IPS DF 4.7 (cell line): ENCODE measurements at regions not wholly inside any gene's neighbourhood (a gene's known extent, or its start where the extent isn't known, plus 50 kb on each side); places are given as distances from the start of the nearest gene placed in this dataset.

Source experiments
- DNase-seq: peaks from one replicate; pipeline ENCODE4 v3.0.0-alpha.2; 2013; ENCODE audit warnings: low spot score; ENCODE audit errors: extremely low read depth

DNA sequence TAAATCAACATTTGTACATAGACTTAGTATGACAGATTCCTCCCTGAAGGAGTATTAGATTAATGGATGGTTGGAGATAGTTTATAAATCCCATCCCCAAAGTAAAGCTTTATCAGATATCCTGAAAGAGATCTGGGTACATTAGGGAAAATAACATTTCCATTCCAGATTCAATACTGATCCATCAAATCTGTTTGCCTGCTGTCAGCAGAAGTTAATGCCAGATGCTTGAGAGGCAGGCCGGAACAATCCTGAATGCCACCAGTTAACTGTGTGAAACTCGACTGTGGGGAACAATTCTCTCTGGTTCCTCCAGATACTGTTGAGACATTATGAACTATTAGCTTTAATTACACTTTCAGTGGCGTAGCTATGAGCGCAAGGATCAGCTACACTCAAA, 1166.8 kb downstream of the MAT2B start:
- DNase-seq: no peak

DNA sequence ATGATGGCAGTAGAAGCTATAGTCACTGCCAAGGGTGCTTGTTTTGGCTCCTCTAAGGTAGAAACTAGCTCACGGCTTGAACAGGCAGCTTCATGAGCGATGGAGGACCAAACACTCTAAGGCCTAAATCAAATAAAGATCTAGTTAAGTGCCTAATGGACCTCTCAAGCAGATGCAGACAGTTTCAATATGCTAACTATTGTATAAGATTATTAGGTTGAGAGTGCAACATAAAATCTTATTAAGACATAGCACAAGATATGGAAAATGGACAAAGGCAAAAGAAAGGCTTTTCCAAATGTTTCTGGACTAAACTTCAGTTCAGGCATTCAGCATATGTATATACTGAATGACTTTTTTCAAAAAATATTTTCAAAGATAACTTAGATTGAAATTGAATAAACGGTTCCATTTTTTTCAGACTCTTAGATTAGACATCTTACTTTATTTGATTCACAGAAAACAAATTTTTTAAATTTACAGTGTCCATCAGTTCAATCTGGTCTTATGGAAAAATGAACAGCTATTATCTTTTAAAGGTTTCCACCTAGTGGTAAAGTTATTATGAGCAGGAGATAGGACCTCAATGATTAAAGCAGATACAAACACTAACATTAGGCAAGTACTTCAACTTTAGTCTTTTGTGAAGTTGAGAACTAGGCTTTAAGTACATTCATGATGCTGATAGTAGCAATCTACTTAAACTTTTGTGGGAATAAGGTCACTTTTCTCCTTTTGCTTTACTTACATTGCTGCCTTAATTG, 1167.7 kb downstream of the MAT2B start:
- no peak for DNase-seq

DNA sequence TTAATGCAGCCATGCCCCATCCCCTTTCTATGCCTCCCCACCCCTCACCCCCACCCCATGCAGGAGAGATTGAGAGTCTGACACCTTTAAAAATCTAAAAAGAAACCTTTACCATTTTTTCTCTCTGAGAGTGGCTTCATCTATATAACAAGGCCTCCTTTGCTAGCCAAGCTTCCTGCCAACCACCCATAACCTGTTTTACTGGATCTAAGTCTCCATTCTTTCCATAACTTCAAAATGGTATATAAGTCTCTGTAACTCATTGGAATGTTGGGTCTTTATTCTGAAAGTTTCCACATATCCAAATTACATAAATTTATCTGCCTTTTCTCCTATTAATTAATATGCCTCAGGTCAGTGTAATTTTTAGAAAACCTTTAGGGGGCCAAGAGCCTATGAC, 1174.0 kb downstream of the MAT2B start:
- no peak for DNase-seq

DNA sequence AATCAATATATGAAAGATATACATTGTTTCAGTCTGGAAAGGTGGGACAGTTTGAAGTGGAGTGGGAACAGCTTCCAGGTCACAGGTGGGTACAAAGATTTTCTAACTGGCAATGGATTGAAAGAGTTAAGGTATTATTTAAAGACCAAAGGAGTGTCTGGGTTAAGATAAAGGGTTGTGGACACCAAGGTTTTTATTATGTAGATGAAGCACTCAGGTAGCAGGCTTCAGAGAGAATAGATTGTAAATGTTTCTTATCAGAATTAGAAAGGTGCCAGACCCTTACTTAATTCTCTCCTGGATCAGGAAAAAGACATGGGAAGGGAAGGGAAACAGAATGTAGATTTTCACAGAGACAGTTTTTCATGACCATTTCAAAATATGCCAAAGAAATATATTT, 1174.8 kb downstream of the MAT2B start:
- DNase-seq: no peak

DNA sequence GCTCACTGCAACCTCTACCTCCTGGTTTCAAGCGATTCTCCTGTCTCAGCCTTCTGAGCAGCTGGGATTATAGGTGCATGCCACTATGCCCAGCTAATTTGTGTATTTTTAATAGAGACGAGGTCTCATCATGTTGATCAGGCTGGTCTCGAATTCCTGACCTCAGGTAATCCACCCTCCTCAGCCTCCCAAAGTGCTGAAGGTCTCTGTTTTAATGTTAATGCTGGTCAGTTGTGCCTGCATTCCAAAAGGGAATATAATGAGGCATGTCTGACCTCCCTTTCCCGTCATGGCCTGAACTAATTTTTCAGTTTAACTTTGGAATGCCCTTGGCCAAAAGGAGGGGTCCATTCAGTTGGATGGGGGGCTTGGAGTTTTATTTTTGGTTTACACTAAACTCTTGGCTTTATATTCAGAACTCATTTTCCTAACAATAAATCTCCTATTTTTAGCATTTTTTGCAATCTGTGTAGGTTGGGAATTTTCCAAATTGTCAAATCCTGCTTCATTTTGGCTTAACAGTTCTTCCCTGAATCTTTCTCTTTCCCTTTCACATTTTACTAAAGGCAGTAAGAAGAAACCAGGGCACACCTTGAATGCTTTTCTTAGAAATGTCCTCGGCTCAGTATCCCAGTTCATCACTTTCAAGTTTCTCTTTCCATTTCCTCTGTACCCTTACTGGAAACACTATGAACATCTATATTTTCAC, 1175.5 kb downstream of the MAT2B start:
- DNase-seq: no peak

DNA sequence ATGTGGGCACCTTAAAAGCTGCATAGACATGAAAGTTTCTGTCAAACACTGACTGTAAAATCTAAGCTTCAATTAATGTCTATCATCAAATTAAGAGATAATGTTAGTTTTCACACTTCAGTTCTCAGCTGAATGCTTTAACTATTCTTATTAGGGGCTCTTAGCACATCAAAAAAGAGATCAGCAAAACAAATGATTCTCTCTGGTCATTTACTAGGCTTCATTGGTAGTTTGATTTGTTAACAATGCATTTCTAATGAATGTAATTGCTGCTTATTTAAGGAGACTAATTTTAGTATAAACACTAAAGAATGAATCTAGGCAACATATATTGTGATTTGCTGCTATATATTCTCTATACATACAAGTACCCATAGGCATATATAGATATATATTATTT, 1182.0 kb downstream of the MAT2B start:
- no peak for DNase-seq

DNA sequence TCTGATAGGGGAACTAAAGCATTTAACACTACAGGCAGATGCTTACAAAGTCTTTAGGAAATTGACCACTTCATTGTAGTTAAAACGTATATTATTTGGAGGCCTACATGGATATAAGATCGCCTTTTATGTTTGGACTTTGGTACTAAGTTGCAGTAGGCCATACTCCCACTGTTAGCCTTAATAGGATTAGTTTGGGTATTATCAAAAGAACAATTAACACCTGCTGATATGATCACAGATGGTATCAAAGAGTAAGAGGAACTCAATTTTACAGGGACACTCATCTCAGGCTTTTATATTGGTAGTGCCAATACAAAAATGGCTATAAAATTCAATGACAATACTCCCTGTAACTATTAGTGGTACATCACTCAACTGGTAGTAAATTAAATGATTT, 1183.0 kb downstream of the MAT2B start:
- no peak for DNase-seq

DNA sequence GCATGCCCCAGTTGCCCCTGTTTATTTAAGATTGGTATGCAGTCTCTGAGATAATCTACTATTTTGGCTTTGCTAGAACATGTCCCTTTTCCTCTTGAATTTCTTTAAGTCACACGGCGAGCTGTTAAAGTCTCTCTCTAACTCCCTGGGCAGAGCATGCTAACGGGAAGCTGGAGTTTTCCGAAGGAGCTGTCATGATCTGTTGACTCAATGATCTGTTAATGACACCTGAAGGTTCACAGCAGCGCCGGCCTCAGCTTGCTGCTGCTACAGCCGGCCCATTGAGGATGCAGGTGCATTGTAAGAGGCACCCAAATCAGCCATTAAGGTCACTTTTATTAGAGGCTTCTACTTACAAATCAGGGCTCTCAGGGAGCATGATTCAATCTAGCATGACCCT, 1203.4 kb downstream of the MAT2B start:
- DNase-seq: no peak

DNA sequence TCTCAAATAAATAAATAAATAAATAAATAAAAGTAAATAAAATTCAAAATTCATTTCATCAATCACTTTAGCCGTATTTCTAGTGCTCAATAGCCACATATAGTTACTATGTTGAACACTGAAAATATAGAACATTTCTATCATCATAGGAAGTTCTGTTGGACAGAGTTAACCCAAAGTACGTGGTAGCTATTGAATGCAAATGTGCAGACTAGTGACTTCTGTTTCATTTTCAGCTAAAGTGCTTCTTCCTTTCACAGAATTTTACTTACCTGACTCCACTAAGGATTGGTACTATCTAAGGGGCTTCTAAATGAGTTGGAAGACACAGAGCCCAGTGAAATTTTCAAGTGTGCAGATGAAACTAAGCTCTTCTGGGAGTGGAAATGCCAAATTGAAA, 1208.3 kb downstream of the MAT2B start:
- DNase-seq: no peak

DNA sequence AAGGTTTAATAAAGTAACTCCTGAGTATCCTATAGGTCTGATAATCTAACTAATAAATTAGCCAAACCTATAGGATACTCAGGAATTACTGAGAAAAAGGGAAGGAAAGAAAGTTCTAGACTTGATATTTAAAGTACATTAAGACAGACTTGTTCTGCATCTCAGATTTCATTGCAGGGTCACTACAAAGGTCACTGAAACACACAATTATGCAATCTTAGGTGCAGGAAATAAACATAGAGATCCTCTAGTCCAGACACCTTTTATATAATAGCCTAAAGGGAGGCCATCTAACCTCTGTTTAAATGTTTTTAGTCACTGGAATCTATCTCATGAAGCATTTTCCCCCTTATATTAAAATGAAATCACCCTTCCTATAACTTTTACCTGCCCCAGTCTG, 1215.7 kb downstream of the MAT2B start:
- no peak for DNase-seq

DNA sequence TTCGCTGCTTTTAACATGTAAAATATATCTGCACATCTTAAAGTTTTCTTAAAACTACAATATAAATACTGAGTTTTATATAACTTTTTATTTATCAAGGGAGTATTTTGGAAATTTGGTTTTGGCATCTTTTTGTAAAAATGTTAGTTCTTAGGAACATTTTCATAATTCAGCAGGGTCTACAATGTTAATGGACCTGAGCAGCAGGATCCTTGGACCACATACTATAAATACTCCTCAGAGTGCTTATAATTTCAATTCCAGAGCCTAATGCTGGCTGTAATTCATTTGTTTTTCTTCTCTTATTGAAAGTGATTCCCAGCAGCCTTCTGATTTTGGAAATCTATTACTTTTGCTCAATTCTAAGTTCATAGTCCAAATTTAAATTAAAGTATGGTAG, 1216.2 kb downstream of the MAT2B start:
- no peak for DNase-seq

DNA sequence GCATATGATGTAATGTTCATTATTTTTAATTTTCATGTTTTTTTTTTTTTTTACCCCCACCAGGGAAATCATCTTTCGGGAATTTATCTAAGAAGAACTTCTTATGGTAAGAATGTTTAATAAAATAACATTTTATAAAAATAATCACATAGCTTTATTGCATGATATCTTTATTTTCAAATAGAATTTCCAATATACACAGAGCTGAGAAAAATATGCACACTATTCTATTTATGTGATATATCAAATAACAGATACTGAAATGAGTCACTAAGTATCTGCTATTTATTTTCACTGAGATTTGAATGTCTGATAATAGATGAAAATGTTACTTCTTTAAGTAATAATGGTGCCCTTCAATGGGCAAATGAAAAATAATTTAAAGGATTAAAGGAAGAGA, 1217.3 kb downstream of the MAT2B start:
- DNase-seq: no peak

DNA sequence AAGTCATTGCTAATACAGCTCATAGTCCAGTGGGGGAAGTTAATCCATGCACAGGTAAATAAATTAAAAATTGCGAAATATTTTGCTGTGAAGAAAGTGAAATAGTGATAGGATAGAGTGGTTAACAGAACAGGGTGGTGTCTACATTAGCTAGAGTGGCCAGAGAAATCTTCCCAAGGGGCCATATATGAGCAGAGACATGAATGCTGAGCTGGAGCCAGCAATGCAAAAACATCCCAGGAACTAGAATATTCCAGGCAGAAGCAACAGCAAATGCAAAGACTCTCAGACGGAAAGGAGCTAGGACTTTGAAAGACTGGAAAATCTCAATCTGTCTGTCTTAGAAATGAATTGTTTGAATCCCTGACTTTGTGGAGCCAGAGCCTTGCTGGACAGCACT, 1221.6 kb downstream of the MAT2B start:
- DNase-seq: no peak

DNA sequence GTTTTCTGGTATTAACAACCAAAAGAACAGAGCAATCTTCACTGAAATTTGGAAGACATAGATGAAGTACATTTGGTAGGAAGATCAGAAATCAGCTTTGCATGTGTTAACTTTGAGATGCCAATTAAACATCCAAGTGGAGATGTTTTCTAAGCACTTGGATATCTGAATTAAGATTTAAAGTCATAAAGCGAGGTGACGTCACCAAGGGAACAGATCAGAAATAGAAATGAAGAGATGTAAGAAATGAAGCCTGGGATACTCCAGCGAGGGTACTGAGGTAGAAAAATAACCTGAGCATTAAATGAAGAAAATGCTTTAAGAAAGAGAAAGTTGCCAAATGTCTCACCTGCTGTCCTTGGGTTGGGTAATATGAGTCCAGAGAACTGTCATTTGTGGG, 1223.3 kb downstream of the MAT2B start:
- no peak for DNase-seq

DNA sequence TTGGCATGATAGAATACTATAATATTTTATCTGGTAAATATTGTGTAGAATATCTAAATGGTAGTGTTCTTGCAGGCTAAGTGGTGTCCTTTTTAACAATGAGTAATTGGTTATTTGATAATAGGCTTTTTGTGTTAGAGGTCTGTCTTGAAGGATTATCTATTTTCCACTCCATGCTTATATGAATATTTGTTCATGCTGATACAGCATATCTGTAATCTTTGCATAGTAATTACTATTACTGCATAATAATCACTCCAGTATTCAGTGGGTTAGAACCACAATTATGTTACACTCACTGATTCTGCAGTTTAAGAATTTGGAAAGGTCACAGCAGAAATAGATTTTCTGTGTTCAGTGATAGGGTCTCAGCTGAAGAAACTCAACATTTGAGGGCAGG, 1229.9 kb downstream of the MAT2B start:
- DNase-seq: no peak

DNA sequence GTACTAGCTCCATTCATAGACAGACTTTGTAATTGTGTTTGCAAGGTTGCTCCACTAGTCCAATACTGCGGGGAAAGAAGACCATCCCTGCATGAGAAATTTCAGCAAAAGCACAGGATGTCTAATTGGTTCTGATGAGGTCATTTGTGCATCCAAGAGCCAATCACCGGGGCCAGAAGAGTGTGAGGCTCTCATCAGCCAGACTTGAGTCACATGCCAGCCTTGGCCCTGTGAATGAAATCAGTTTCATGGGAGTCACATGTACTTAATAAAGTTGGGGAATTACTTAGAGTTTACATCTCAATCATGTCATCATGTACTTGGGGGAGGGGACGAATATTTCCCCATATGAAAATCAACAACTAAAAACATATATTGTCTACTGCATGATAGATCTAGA, 1236.0 kb downstream of the MAT2B start:
- DNase-seq: no peak

DNA sequence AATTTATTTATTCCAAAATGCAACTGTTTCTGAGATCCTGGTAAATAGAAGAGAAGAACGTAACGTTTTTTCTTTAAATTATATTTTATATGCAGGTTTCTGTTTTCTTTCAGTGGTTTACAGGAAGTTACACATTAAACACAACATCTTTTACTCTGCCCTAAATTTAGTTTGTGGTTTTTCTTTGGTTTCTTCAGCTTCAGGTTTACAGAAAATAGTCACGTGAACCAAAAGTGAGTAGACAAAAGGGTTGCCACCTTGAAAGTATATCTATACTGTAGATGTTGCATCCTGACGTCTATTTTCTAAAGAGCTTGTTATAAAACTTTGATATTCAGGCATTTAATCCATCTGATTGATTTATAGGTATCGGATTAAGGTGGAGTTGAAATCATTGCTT, 1236.6 kb downstream of the MAT2B start:
- no peak for DNase-seq

DNA sequence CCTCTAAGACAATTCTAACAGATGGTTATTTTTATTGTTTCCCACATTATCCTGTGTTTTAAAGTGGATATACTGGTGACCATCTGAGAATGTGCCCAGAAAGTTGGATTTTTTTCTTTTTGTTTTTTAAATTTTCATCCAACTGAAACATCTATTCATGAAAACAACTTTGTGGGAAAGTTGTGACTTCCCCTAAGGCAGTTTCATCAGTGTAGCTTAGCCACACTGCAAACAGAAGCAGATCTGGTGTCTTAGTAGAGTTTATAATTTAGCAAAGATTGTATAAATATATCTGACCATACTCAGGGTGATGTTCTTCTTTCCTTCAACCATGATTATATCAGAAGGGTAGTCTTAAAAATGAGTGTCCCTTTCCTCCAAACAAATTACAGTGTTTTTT, 1241.3 kb downstream of the MAT2B start:
- no peak for DNase-seq

DNA sequence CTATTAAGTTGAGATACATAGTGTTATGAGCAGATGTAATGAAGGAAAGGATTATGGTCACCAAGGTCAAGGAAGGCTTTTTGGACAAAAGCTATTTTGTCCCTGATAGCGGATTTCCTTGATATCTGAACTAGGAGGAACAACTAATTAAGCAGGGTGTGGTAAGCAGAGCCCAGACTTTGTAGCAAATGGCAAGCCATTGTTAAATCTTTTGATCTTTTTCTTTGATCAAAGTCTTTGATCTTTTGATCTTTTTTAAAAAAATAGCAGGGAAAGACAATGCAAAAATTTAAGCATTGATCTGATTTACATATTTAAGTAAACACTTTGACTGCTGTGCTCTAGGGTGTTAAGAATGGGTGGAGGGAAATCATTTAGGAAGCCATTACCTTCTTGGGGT, 1242.0 kb downstream of the MAT2B start:
- no peak for DNase-seq

DNA sequence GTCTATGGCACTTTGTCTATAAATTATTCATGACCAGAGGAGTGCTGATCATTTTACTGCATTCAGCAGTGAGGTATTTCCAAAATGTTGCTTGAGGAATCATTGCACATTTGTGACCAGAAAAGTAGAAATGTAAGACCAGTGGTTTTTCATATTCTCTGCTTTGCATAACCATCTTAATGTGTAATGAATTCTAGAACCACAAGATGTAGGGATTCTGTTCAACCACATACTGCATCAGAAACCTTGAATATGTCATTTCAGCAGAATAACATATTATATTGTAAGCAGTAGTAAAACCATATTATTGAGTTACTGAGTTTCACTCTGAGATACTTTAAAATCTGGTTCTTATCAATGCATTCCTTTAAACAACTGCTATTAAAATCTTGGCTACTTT, 1243.4 kb downstream of the MAT2B start:
- no peak for DNase-seq

DNA sequence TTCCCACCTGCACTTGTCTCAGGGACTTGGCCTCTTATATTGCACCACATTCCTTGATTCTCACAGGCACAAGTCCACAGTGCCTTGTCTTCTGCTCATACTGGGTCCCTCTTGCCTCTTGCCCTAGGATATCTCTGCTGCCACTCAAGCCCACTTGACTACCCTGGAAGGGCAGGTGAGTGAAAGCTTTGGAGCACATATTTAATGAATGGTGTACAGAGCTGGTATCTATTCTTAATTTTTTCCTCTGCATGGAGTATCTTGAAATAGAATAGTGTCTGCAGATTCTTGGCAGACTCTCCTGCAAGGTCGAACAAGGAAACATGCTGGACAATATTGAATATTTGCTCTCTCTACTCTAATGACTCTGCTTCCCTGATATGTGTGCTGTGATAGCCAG, 1248.0 kb downstream of the MAT2B start:
- no peak for DNase-seq

DNA sequence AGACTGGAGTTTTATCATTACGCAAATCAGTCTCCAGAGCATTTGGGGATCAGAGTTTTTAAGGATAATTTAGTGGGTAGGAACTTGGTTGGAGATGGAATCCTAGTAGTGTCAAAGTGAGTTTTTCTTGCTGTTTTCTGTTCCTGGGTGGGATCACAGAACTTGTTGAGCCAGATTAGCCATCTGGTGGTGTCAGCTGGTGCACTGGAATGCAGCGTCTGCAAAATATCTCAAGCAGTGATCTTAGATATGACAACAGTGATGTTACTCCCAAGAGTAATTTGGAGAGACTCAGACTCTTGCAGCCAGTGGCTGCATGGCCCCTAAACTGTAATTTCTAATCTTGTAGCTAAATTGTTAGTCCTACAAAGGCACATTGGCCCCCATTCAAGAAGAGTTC, 1257.8 kb downstream of the MAT2B start:
- DNase-seq: no peak

DNA sequence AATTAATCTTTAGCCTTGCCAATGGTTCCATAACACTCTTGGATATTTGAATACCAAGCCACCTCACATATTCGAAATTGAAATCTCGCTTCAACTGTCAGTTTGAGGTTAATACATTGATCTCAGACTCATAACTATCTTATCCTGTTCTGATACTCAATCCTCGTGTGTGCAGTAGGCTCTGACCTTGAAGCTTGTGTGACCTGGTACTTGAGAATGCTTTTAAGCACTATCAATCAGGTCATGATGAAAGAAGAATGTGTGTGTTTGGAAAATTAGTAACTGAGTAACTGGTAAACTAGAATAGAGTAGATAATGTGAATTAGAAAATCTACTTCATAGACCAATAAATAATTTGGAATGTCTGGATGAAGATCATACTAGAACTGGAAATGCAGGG, 1266.7 kb downstream of the MAT2B start:
- no peak for DNase-seq
